ENCODE measurements at regions not wholly inside any gene's neighbourhood (a gene's known extent, or its start where the extent isn't known, plus 50 kb on each side); places are given as distances from the start of the nearest gene placed in this dataset.

- no peak for TF ChIP-seq CTCF (IDR thresholded peaks at IDR 0.05; ENCODE audit: extremely low read depth in 1 of 2, insufficient read depth in 1 of 2, low read depth in 1 of 2, low read length in 2 of 2)
- TF ChIP-seq, protein P1, sequence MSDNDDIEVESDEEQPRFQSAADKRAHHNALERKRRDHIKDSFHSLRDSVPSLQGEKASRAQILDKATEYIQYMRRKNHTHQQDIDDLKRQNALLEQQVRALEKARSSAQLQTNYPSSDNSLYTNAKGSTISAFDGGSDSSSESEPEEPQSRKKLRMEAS (IDR thresholded peaks at IDR 0.05; ENCODE audit: insufficient read depth, insufficient read length): no peak
- no peak for TF ChIP-seq EZH2 (IDR thresholded peaks at IDR 0.05; ENCODE audit: borderline replicate concordance, low read depth, low read length, severe bottlenecking)
- TF ChIP-seq POLR2AphosphoS5 (IDR thresholded peaks at IDR 0.05; ENCODE audit: insufficient read depth, low read depth, low read length): no peak
- TF ChIP-seq POLR2A (IDR thresholded peaks at IDR 0.05; ENCODE audit: low read depth, low read length): no peak
- no peak for TF ChIP-seq MYC (IDR thresholded peaks at IDR 0.05; ENCODE audit: low read depth, low read length)
- TF ChIP-seq GATA2 (IDR thresholded peaks at IDR 0.05; ENCODE audit: insufficient read depth, insufficient read length, low read depth, low read length): no peak
- no peak for TF ChIP-seq FOS (IDR thresholded peaks at IDR 0.05; ENCODE audit: borderline replicate concordance, insufficient read depth, low read length)
These were observed 236.2 kb downstream of the TBX18 start for GRCh38 chr6:84528201-84528600.
